Vagina (tissue), 2 donors: ENCODE measurements at regions not wholly inside any gene's neighbourhood (a gene's known extent, or its start where the extent isn't known, plus 50 kb on each side); places are given as distances from the start of the nearest gene placed in this dataset.

Experiments
- CTCF ChIP-seq, 3 experiments: fragments of 450-650 bp in 2 of 3; fragments of 200-600 bp in 1 of 3; sonication (generic) in 1 of 3; IDR thresholded peaks; one replicate each; pipeline ENCODE4 v1.5.1; 2017 to 2019; ENCODE audit warnings: antibody characterized with exemption in 3 of 3, mild to moderate bottlenecking in 2 of 3, moderate library complexity in 2 of 3
- POLR2A ChIP-seq, 2 donors: fragments of 450-650 bp; IDR thresholded peaks; one replicate each; pipeline ENCODE4 v1.6.1; 2017; ENCODE audit warnings: antibody characterized with exemption in 2 of 2, mild to moderate bottlenecking in 2 of 2, moderate library complexity in 2 of 2
- POLR2AphosphoS5 ChIP-seq, 2 donors: sonication (generic); formaldehyde crosslinking; IDR thresholded peaks; one replicate each; pipeline ENCODE4 v1.9.0; 2017; ENCODE audit warnings: antibody characterized with exemption in 2 of 2, mild to moderate bottlenecking in 2 of 2, low read depth in 1 of 2; ENCODE audit not compliant: insufficient read depth in 1 of 2

GRCh38 chr5:176739461-176740051, 70.8 kb upstream of the UNC5A start:
- TF ChIP-seq POLR2A (IDR thresholded peaks at IDR 0.05), result no peak
- TF ChIP-seq CTCF (IDR thresholded peaks at IDR 0.05), result no peak
- TF ChIP-seq POLR2AphosphoS5 (IDR thresholded peaks at IDR 0.05; ENCODE audit: insufficient read depth in 1 of 2, low read depth in 1 of 2), result no peak
